ENCODE measurements at regions not wholly inside any gene's neighbourhood (a gene's known extent, or its start where the extent isn't known, plus 50 kb on each side); places are given as distances from the start of the nearest gene placed in this dataset.

DNA sequence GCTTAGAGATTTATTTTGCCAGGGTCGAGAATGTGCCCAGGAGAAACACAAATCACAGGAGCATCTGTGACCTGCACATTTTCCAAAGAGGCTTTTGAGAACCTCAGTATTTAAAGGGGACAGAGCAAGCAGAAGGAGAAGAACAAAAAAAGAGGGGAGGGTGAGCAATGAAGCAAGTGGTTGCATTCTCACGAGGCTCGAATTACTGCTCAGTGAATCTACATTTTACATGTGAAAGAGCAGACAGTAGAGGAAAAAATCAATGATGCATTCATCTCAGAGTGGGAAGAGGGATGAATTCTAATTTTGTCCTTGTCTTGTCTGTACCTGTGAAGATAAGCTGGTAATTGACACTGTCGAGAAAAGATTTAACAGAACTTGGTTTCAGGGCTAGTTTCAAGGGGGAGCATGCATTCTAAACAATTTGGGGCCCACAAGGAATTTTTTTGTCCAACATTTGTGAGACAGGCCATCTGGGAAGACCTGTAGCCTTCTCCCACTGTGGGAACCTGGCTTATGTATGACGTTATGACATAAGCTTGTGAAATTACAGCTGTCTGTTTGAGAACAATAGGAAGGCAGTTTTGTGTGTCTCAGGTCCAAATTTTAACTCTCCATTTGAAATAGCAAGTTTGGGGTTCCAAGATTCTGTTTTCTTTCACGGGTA, 855.1 kb downstream of the SLITRK5 start:
- TF ChIP-seq HMGN3 (IDR thresholded peaks at IDR 0.05; ENCODE audit: borderline replicate concordance, extremely low read depth, insufficient read length, low read depth, low read length) (no peak), POLR2A (conservative IDR thresholded peaks at IDR 0.05) (no peak), MTF1 (CRISPR knock-in tag; IDR thresholded peaks at IDR 0.05; ENCODE audit: borderline replicate concordance) (no peak), ZC3H11A (IDR thresholded peaks at IDR 0.05; ENCODE audit: low read depth, low read length) (no peak), CBX1 (IDR thresholded peaks at IDR 0.05; ENCODE audit: low read depth) (no peak), TBL1XR1 (IDR thresholded peaks at IDR 0.05; ENCODE audit: low read length in 2 of 2) (no peak), OTX1 (CRISPR knock-in tag; IDR thresholded peaks at IDR 0.05) (no peak), ZKSCAN1 (IDR thresholded peaks at IDR 0.05; ENCODE audit: low read depth, low read length) (no peak)
- TF ChIP-seq, protein P1, sequence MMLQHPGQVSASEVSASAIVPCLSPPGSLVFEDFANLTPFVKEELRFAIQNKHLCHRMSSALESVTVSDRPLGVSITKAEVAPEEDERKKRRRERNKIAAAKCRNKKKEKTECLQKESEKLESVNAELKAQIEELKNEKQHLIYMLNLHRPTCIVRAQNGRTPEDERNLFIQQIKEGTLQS (IDR thresholded peaks at IDR 0.05), result no peak
- TF ChIP-seq, protein P1 (CRISPR knock-in tag; conservative IDR thresholded peaks at IDR 0.05), result no peak
- TF ChIP-seq, protein P2, sequence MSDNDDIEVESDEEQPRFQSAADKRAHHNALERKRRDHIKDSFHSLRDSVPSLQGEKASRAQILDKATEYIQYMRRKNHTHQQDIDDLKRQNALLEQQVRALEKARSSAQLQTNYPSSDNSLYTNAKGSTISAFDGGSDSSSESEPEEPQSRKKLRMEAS (CRISPR knock-in tag; IDR thresholded peaks at IDR 0.05), result no peak
- TF ChIP-seq, protein P3, sequence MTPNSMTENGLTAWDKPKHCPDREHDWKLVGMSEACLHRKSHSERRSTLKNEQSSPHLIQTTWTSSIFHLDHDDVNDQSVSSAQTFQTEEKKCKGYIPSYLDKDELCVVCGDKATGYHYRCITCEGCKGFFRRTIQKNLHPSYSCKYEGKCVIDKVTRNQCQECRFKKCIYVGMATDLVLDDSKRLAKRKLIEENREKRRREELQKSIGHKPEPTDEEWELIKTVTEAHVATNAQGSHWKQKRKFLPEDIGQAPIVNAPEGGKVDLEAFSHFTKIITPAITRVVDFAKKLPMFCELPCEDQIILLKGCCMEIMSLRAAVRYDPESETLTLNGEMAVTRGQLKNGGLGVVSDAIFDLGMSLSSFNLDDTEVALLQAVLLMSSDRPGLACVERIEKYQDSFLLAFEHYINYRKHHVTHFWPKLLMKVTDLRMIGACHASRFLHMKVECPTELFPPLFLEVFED (CRISPR knock-in tag; conservative IDR thresholded peaks at IDR 0.05), result no peak
- TF ChIP-seq, protein P4, sequence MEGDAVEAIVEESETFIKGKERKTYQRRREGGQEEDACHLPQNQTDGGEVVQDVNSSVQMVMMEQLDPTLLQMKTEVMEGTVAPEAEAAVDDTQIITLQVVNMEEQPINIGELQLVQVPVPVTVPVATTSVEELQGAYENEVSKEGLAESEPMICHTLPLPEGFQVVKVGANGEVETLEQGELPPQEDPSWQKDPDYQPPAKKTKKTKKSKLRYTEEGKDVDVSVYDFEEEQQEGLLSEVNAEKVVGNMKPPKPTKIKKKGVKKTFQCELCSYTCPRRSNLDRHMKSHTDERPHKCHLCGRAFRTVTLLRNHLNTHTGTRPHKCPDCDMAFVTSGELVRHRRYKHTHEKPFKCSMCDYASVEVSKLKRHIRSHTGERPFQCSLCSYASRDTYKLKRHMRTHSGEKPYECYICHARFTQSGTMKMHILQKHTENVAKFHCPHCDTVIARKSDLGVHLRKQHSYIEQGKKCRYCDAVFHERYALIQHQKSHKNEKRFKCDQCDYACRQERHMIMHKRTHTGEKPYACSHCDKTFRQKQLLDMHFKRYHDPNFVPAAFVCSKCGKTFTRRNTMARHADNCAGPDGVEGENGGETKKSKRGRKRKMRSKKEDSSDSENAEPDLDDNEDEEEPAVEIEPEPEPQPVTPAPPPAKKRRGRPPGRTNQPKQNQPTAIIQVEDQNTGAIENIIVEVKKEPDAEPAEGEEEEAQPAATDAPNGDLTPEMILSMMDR (IDR thresholded peaks at IDR 0.05 in 2 of 3, conservative IDR thresholded peaks at IDR 0.05 in 1 of 3; ENCODE audit: insufficient read depth in 2 of 3, low read depth in 1 of 3, low read length in 3 of 3), result no peak

All from K562 (cell line).